Esophagus muscularis mucosa (tissue), 4 donors: ENCODE measurements at regions not wholly inside any gene's neighbourhood (a gene's known extent, or its start where the extent isn't known, plus 50 kb on each side); places are given as distances from the start of the nearest gene placed in this dataset.

Experiments
- DNase-seq: peaks from one replicate; pipeline ENCODE4 v3.0.0-alpha.2; 2017; ENCODE audit errors: extremely low spot score
- H3K27ac ChIP-seq, 4 donors: fragments of 200-600 bp; sonication (generic); replicated peaks in 1 of 4; 1 replicate in 3 of 4; 2 replicates in 1 of 4; pipeline ENCODE4 v1.5.1; 2016 to 2019; ENCODE audit warnings: mild to moderate bottlenecking in 1 of 4
- H3K27me3 ChIP-seq, 4 donors: fragments of 200-600 bp; sonication (generic); one replicate each; pipeline versions ENCODE4 v1.5.1 to v1.6.0; 2016 to 2019
- H3K36me3 ChIP-seq, 4 donors: fragments of 200-600 bp; sonication (generic); one replicate each; pipeline ENCODE4 v1.5.1; 2016 to 2019
- H3K4me1 ChIP-seq, 4 donors: fragments of 200-600 bp; sonication (generic); one replicate each; pipeline ENCODE4 v1.5.1; 2016 to 2019
- H3K4me3 ChIP-seq, 4 donors: fragments of 200-600 bp; sonication (generic); 1 replicate in 2 of 4; 2 replicates in 2 of 4; pipeline ENCODE4 v1.5.1; 2016 to 2019; ENCODE audit warnings: mild to moderate bottlenecking in 4 of 4, moderate library complexity in 1 of 4
- H3K9me3 ChIP-seq, 4 donors: fragments of 200-600 bp; sonication (generic); 1 replicate in 3 of 4; 2 replicates in 1 of 4; pipeline ENCODE4 v1.5.1; 2016 to 2019
- EP300 ChIP-seq: sonication (generic); formaldehyde crosslinking; IDR thresholded peaks from one replicate; pipeline ENCODE4 v1.6.1; 2017; ENCODE audit warnings: antibody characterized with exemption
- POLR2A ChIP-seq: fragments of 450-650 bp; IDR thresholded peaks from one replicate; pipeline ENCODE4 v1.6.1; 2017; ENCODE audit warnings: antibody characterized with exemption, moderate library complexity, mild to moderate bottlenecking, low read depth
- POLR2AphosphoS5 ChIP-seq, 2 donors: sonication (generic); formaldehyde crosslinking; IDR thresholded peaks; one replicate each; pipeline ENCODE4 v1.6.1; 2017; ENCODE audit warnings: antibody characterized with exemption in 2 of 2
- WGBS: methylation state at CpG from one replicate; pipeline ENCODE4 v1.1.5; 2018; 5-methylcytosine and 5-hydroxymethylcytosine counted together
- intact Hi-C: fragments of 100-400 bp; cut with DNase I; formaldehyde crosslinking; loops from one replicate; pipeline ENCODE4 v1.15.1; 2023
- TF ChIP-seq, protein P1 (sequence below), 3 experiments: fragments of 200-600 bp in 2 of 3; fragments of 450-650 bp in 1 of 3; sonication (generic) in 2 of 3; IDR thresholded peaks; one replicate each; pipeline ENCODE4 v1.5.1; 2017 to 2019; ENCODE audit warnings: antibody characterized with exemption in 3 of 3, mild to moderate bottlenecking in 2 of 3, moderate library complexity in 1 of 3

GRCh38 chr14:83042858-83043257 lies 1509.2 kb upstream of the SEL1L start:
- intact Hi-C loops: no loop called here
- 98% methylated on average over 1 of the region's 2 CpGs for WGBS
- Histone ChIP-seq H3K27ac (no peak overlapping the region), H3K27me3 (no peaks in the 10 kb centered on the region), H3K4me1 (no peaks in the 10 kb centered on the region), H3K4me3 (no peak overlapping the region), H3K36me3 (no peaks in the 10 kb centered on the region), H3K9me3 (no peaks in the 10 kb centered on the region)
- TF ChIP-seq POLR2AphosphoS5 (IDR thresholded peaks at IDR 0.05) (no peak), POLR2A (no peak)
- no peak for DNase-seq

DNA sequence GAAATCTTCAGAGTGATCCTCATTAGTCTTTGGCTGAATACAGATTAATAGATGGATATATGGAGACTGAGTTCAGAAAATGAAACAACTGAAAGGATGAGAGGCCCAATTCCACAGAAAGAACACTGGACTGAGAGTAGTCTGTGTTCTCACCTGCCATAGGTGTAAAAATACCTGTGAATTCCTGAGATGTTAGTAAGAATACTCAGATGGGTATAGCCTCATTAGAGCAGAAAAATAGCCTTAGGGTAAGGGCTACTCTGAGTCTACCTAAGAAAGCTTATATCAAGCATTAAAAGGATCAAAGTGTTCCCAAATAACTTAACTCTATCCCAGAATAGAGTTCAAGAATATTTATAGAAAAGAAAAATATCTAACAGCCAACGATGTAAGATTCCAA lies 1510.3 kb upstream of the SEL1L start:
- WGBS: 47% methylated on average over 1 of the region's 1 CpG
- Histone ChIP-seq H3K4me3 (no peak overlapping the region), H3K4me1 (no peaks in the 10 kb centered on the region), H3K27ac (no peak overlapping the region), H3K36me3 (no peaks in the 10 kb centered on the region), H3K9me3 (no peaks in the 10 kb centered on the region), H3K27me3 (no peaks in the 10 kb centered on the region)
- no peak for DNase-seq
- TF ChIP-seq, protein P1, sequence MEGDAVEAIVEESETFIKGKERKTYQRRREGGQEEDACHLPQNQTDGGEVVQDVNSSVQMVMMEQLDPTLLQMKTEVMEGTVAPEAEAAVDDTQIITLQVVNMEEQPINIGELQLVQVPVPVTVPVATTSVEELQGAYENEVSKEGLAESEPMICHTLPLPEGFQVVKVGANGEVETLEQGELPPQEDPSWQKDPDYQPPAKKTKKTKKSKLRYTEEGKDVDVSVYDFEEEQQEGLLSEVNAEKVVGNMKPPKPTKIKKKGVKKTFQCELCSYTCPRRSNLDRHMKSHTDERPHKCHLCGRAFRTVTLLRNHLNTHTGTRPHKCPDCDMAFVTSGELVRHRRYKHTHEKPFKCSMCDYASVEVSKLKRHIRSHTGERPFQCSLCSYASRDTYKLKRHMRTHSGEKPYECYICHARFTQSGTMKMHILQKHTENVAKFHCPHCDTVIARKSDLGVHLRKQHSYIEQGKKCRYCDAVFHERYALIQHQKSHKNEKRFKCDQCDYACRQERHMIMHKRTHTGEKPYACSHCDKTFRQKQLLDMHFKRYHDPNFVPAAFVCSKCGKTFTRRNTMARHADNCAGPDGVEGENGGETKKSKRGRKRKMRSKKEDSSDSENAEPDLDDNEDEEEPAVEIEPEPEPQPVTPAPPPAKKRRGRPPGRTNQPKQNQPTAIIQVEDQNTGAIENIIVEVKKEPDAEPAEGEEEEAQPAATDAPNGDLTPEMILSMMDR (IDR thresholded peaks at IDR 0.05): no peak
- no peak for TF ChIP-seq EP300
- TF ChIP-seq POLR2A: no peak
- no peak for TF ChIP-seq POLR2AphosphoS5 (IDR thresholded peaks at IDR 0.05)
- intact Hi-C loops: no loop called here

- no peaks in the 10 kb centered on the region for H3K36me3 ChIP-seq
- no peaks in the 10 kb centered on the region for H3K4me1 ChIP-seq
- no peak for DNase-seq
- H3K27ac ChIP-seq: no peak overlapping the region
- intact Hi-C loops: no loop called here
- TF ChIP-seq, protein P1 (IDR thresholded peaks at IDR 0.05): no peak
- TF ChIP-seq EP300: no peak
- TF ChIP-seq POLR2A: no peak
- no peak for TF ChIP-seq POLR2AphosphoS5 (IDR thresholded peaks at IDR 0.05)
- H3K4me3 ChIP-seq: no peak overlapping the region
- WGBS: 36% methylated on average over 2 of the region's 2 CpGs
- H3K27me3 ChIP-seq: no peaks in the 10 kb centered on the region
- no peaks in the 10 kb centered on the region for H3K9me3 ChIP-seq
Observed at GRCh38 chr14:83047059-83047830, 1513.6 kb upstream of the SEL1L start.

- intact Hi-C loops: no loop called here
- no peaks in the 10 kb centered on the region for H3K9me3 ChIP-seq
- WGBS: 100% methylated on average over 1 of the region's 1 CpG
- no peak for DNase-seq
- H3K4me3 ChIP-seq: no peak overlapping the region
- no peak overlapping the region for H3K27ac ChIP-seq
- H3K36me3 ChIP-seq: no peaks in the 10 kb centered on the region
- H3K27me3 ChIP-seq: no peaks in the 10 kb centered on the region
- TF ChIP-seq POLR2A: no peak
- no peak for TF ChIP-seq EP300
- TF ChIP-seq POLR2AphosphoS5 (IDR thresholded peaks at IDR 0.05): no peak
- TF ChIP-seq, protein P1 (IDR thresholded peaks at IDR 0.05): no peak
- no peaks in the 10 kb centered on the region for H3K4me1 ChIP-seq
Observed at GRCh38 chr14:83053022-83053710, 1519.5 kb upstream of the SEL1L start.

GRCh38 chr14:83058068-83058467 lies 1524.4 kb upstream of the SEL1L start:
- no peaks in the 10 kb centered on the region for H3K27me3 ChIP-seq
- no peaks in the 10 kb centered on the region for H3K36me3 ChIP-seq
- H3K27ac ChIP-seq: no peak overlapping the region
- no peak for TF ChIP-seq POLR2A
- no peak for TF ChIP-seq EP300
- TF ChIP-seq, protein P1 (IDR thresholded peaks at IDR 0.05): no peak
- TF ChIP-seq POLR2AphosphoS5 (IDR thresholded peaks at IDR 0.05): no peak
- no peaks in the 10 kb centered on the region for H3K4me1 ChIP-seq
- WGBS: 79% methylated on average over 1 of the region's 1 CpG
- no peaks in the 10 kb centered on the region for H3K9me3 ChIP-seq
- no peak overlapping the region for H3K4me3 ChIP-seq
- intact Hi-C loops: no loop called here
- DNase-seq: no peak
